Body of pancreas (tissue), 4 donors: ENCODE measurements at regions not wholly inside any gene's neighbourhood (a gene's known extent, or its start where the extent isn't known, plus 50 kb on each side); places are given as distances from the start of the nearest gene placed in this dataset.

ENCODE experiments used
- ATAC-seq: fragments of 150-250 bp; one replicate; pipeline ENCODE4 v1.9.1; 2016
- DNase-seq, 4 donors: peaks; one replicate each; pipeline ENCODE4 v3.0.0-alpha.2; 2019
- H3K27ac ChIP-seq, 4 donors: fragments of 200-600 bp; sonication (generic); 1 replicate in 3 of 4; 2 replicates in 1 of 4; pipeline versions ENCODE4 v1.5.1 to v1.6.1; 2016 to 2019; ENCODE audit warnings: mild to moderate bottlenecking in 1 of 4, mixed read lengths in 1 of 4, moderate library complexity in 1 of 4
- H3K27me3 ChIP-seq, 2 donors: fragments of 200-600 bp; sonication (generic); one replicate each; pipeline ENCODE4 v1.6.0; 2016; ENCODE audit warnings: mild to moderate bottlenecking in 1 of 2
- H3K36me3 ChIP-seq, 2 donors: fragments of 200-600 bp; sonication (generic); replicated peaks in 1 of 2; 2 replicates each; pipeline ENCODE4 v1.5.1; 2016; ENCODE audit warnings: low read depth in 2 of 2; ENCODE audit not compliant: insufficient read depth in 1 of 2
- H3K4me1 ChIP-seq: fragments of 200-600 bp; sonication (generic); one replicate; pipeline ENCODE4 v1.6.0; 2016
- H3K4me3 ChIP-seq, 2 donors: fragments of 200-600 bp; sonication (generic); 1 replicate in 1 of 2; 2 replicates in 1 of 2; pipeline ENCODE4 v1.5.1; 2016 to 2019
- H3K9me3 ChIP-seq, 3 donors: fragments of 200-600 bp; sonication (generic); 1 replicate in 2 of 3; 2 replicates in 1 of 3; pipeline ENCODE4 v1.5.1; 2016
- CTCF ChIP-seq, 7 experiments: fragments of 450-650 bp in 4 of 7; fragments of 200-600 bp in 3 of 7; sonication (generic) in 3 of 7; IDR thresholded peaks; one replicate each; pipeline ENCODE4 v1.5.1; 2016 to 2019; ENCODE audit warnings: antibody characterized with exemption in 7 of 7
- POLR2A ChIP-seq, 3 donors: fragments of 450-650 bp; IDR thresholded peaks; one replicate each; pipeline ENCODE4 v1.6.1; 2016; ENCODE audit warnings: antibody characterized with exemption in 3 of 3, mild to moderate bottlenecking in 2 of 3
- WGBS, 2 donors: methylation state at CpG; one replicate each; pipeline ENCODE4 v1.1.5; 2017; 5-methylcytosine and 5-hydroxymethylcytosine counted together
- intact Hi-C: fragments of 100-400 bp; cut with DNase I; formaldehyde crosslinking; loops from one replicate; pipeline ENCODE4 v1.15.1; 2023

GRCh38 chr11:70581991-70582885, 183.9 kb downstream of the CTTN start:
- Histone ChIP-seq H3K27ac (no peak overlapping the region), H3K36me3 (no peaks in the 10 kb centered on the region), H3K4me3 (no peak overlapping the region), H3K9me3 (no peaks in the 10 kb centered on the region), H3K27me3 (no peaks in the 10 kb centered on the region), H3K4me1 (no peaks in the 10 kb centered on the region)
- DNase-seq: no peak
- 90 to 100% methylated on average over 1 to 25 of the region's 25 CpGs for WGBS, 2 donors
- no peak for ATAC-seq
- intact Hi-C loops: no loop called here
- TF ChIP-seq POLR2A (IDR thresholded peaks at IDR 0.05): no peak
- no peak for TF ChIP-seq CTCF (IDR thresholded peaks at IDR 0.05)

- DNase-seq (no peak), ATAC-seq (no peak)
- 87 to 88% methylated on average over 14 to 15 of the region's 15 CpGs for WGBS, 2 donors
Observed at GRCh38 chr11:70582886-70583641, 184.7 kb downstream of the CTTN start.

DNA sequence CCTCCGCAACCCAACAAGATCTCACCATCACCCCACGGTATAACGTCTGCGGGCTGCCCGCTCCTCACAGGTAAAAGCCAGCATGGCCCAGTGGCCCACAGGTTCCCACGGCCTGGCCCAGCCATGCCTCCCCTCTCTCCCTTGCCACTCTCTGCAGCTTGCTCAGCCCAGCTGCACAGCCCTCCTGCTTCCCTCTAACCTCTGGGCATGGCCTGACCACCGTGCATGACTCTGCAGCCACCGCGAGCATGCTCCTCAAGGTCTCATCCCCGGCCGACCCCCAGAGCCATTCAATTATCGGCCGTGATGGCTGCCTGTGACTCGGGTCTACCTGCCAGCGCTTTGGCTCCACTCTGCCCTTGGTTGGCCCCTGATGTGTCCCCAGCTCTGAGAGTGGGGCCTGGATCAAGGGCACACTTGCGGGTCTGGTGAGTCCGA, 185.5 kb downstream of the CTTN start:
- H3K36me3 ChIP-seq: no peaks in the 10 kb centered on the region
- H3K4me1 ChIP-seq: no peaks in the 10 kb centered on the region
- H3K27me3 ChIP-seq: no peaks in the 10 kb centered on the region
- intact Hi-C loops: no loop called here
- ATAC-seq (no peak), DNase-seq (no peak)
- TF ChIP-seq CTCF (IDR thresholded peaks at IDR 0.05): no peak
- no peak for TF ChIP-seq POLR2A (IDR thresholded peaks at IDR 0.05)
- H3K4me3 ChIP-seq: no peak overlapping the region
- no peaks in the 10 kb centered on the region for H3K9me3 ChIP-seq
- no peak overlapping the region for H3K27ac ChIP-seq
- WGBS, 2 donors: 87 to 97% methylated on average over 14 to 17 of the region's 17 CpGs

More at GRCh38 chr11:70582886-70583641, 184.7 kb downstream of the CTTN start:
- no peaks in the 10 kb centered on the region for H3K9me3 ChIP-seq
- no peak overlapping the region for H3K27ac ChIP-seq
- TF ChIP-seq POLR2A (IDR thresholded peaks at IDR 0.05) (no peak), CTCF (IDR thresholded peaks at IDR 0.05) (no peak)
- H3K27me3 ChIP-seq: no peaks in the 10 kb centered on the region
- intact Hi-C loops: no loop called here
- no peak overlapping the region for H3K4me3 ChIP-seq
- no peaks in the 10 kb centered on the region for H3K4me1 ChIP-seq
- no peaks in the 10 kb centered on the region for H3K36me3 ChIP-seq

- Histone ChIP-seq H3K4me3 (no peak overlapping the region), H3K36me3 (no peaks in the 10 kb centered on the region), H3K27me3 (no peaks in the 10 kb centered on the region), H3K27ac (no peak overlapping the region), H3K4me1 (no peaks in the 10 kb centered on the region), H3K9me3 (no peaks in the 10 kb centered on the region)
- DNase-seq (no peak), ATAC-seq (no peak)
- TF ChIP-seq POLR2A (IDR thresholded peaks at IDR 0.05): no peak
- TF ChIP-seq CTCF (IDR thresholded peaks at IDR 0.05): no peak
- 84 to 92% methylated on average over 10 to 15 of the region's 15 CpGs for WGBS, 2 donors
- intact Hi-C loops: no loop called here
Observed at GRCh38 chr11:70584498-70585235, 186.3 kb downstream of the CTTN start.
